Memory B cell (primary cell): ENCODE measurements at regions not wholly inside any gene's neighbourhood (a gene's known extent, or its start where the extent isn't known, plus 50 kb on each side); places are given as distances from the start of the nearest gene placed in this dataset.
"Not testable (repeated sequence)": the region's sequence is repeated elsewhere in the genome, so short reads cannot be mapped to it uniquely, and the experiment has no call there.

Experiments used
- ATAC-seq: fragments of 150-1000 bp; cut with Tn5 transposase; 2 replicates; pipeline ENCODE4 v1.10.0; 2021; ENCODE audit warnings: low read depth, mild to moderate bottlenecking, moderate library complexity
- DNase-seq, 2 donors: peaks; one replicate each; pipeline ENCODE4 v3.0.0; 2022; ENCODE audit warnings: low spot score in 2 of 2
- H3K27ac Mint-ChIP-seq: one replicate; pipeline ENCODE4 v1.8.0; 2022; ENCODE audit warnings: mild to moderate bottlenecking, moderate library complexity, mixed read lengths
- H3K27me3 Mint-ChIP-seq: one replicate; pipeline ENCODE4 v1.8.0; 2022; ENCODE audit warnings: mixed read lengths
- H3K36me3 Mint-ChIP-seq: one replicate; pipeline ENCODE4 v1.8.0; 2022; ENCODE audit warnings: mild to moderate bottlenecking, mixed read lengths
- H3K4me1 Mint-ChIP-seq: one replicate; pipeline ENCODE4 v1.8.0; 2022; ENCODE audit warnings: mixed read lengths
- H3K4me3 Mint-ChIP-seq: one replicate; pipeline ENCODE4 v1.8.0; 2022; ENCODE audit warnings: mild to moderate bottlenecking, moderate library complexity, mixed read lengths
- H3K9me3 Mint-ChIP-seq: one replicate; pipeline ENCODE4 v1.8.0; 2022; ENCODE audit warnings: mixed read lengths

GRCh38 chr5:164097749-164098148, 592.3 kb downstream of the MAT2B start:
- Mint-ChIP-seq H3K4me1 (no peaks in the 10 kb centered on the region), H3K36me3 (no peaks in the 10 kb centered on the region), H3K27me3 (no peaks in the 10 kb centered on the region), H3K27ac (no peak overlapping the region), H3K4me3 (no peak overlapping the region), H3K9me3 (no peaks in the 10 kb centered on the region)
- DNase-seq (no peak), ATAC-seq (no peak)

GRCh38 chr5:164098531-164098930, 593.1 kb downstream of the MAT2B start:
- H3K9me3 Mint-ChIP-seq, result no peaks in the 10 kb centered on the region
- no peak for ATAC-seq

GRCh38 chr5:164098979-164099378, 593.6 kb downstream of the MAT2B start:
- Mint-ChIP-seq H3K36me3 (no peaks in the 10 kb centered on the region), H3K27ac (no peak overlapping the region), H3K9me3 (no peaks in the 10 kb centered on the region), H3K4me3 (no peak overlapping the region), H3K27me3 (no peaks in the 10 kb centered on the region), H3K4me1 (no peaks in the 10 kb centered on the region)
- ATAC-seq, result no peak
- no peak for DNase-seq

More at GRCh38 chr5:164098531-164098930, 593.1 kb downstream of the MAT2B start:
- no peak overlapping the region for H3K4me3 Mint-ChIP-seq
- no peaks in the 10 kb centered on the region for H3K4me1 Mint-ChIP-seq
- no peak for DNase-seq
- H3K36me3 Mint-ChIP-seq, result no peaks in the 10 kb centered on the region
- H3K27ac Mint-ChIP-seq, result no peak overlapping the region
- H3K27me3 Mint-ChIP-seq, result no peaks in the 10 kb centered on the region

GRCh38 chr5:164115420-164115819, 610.0 kb downstream of the MAT2B start:
- DNase-seq (no peak), ATAC-seq (no peak)
- no peak overlapping the region for H3K27ac Mint-ChIP-seq
- peaks cover 2% of the 10 kb centered on the region for H3K9me3 Mint-ChIP-seq
- H3K27me3 Mint-ChIP-seq, result no peaks in the 10 kb centered on the region
- H3K36me3 Mint-ChIP-seq, result peaks cover 1% of the 10 kb centered on the region
- no peak overlapping the region for H3K4me3 Mint-ChIP-seq
- H3K4me1 Mint-ChIP-seq, result peaks cover 4% of the 10 kb centered on the region

- no peak overlapping the region for H3K27ac Mint-ChIP-seq
- no peaks in the 10 kb centered on the region for H3K9me3 Mint-ChIP-seq
- no peak for DNase-seq
- H3K4me3 Mint-ChIP-seq, result no peak overlapping the region
- no peaks in the 10 kb centered on the region for H3K36me3 Mint-ChIP-seq
- H3K27me3 Mint-ChIP-seq, result no peaks in the 10 kb centered on the region
- H3K4me1 Mint-ChIP-seq, result peaks cover 10% of the 10 kb centered on the region
- no peak for ATAC-seq
These were observed 614.5 kb downstream of the MAT2B start for GRCh38 chr5:164119806-164120447.

GRCh38 chr5:164127527-164127926, 622.1 kb downstream of the MAT2B start:
- Mint-ChIP-seq H3K9me3 (peaks cover 20% of the 10 kb centered on the region), H3K27me3 (peaks cover 4% of the 10 kb centered on the region), H3K36me3 (peaks cover 11% of the 10 kb centered on the region), H3K27ac (no peak overlapping the region), H3K4me1 (peaks cover 3% of the 10 kb centered on the region), H3K4me3 (no peak overlapping the region)
- DNase-seq (no peak), ATAC-seq (no peak)

- H3K9me3 Mint-ChIP-seq, result peaks cover 17% of the 10 kb centered on the region
- H3K4me3 Mint-ChIP-seq, result no peak overlapping the region
- ATAC-seq (no peak), DNase-seq (no peak)
- peaks cover 11% of the 10 kb centered on the region for H3K36me3 Mint-ChIP-seq
- peaks cover 4% of the 10 kb centered on the region for H3K27me3 Mint-ChIP-seq
- H3K27ac Mint-ChIP-seq, result no peak overlapping the region
- no peaks in the 10 kb centered on the region for H3K4me1 Mint-ChIP-seq
These were observed 626.9 kb downstream of the MAT2B start for GRCh38 chr5:164132358-164132757.

GRCh38 chr5:164137095-164137494, 631.7 kb downstream of the MAT2B start:
- Mint-ChIP-seq H3K4me3 (no peak overlapping the region), H3K4me1 (no peaks in the 10 kb centered on the region), H3K36me3 (no peaks in the 10 kb centered on the region), H3K27me3 (no peaks in the 10 kb centered on the region), H3K9me3 (no peaks in the 10 kb centered on the region), H3K27ac (no peak overlapping the region)
- DNase-seq (no peak), ATAC-seq (no peak)

GRCh38 chr5:164139423-164139822, 634.0 kb downstream of the MAT2B start:
- Mint-ChIP-seq H3K36me3 (no peaks in the 10 kb centered on the region), H3K4me3 (no peak overlapping the region), H3K9me3 (no peaks in the 10 kb centered on the region), H3K4me1 (no peaks in the 10 kb centered on the region), H3K27ac (no peak overlapping the region), H3K27me3 (no peaks in the 10 kb centered on the region)
- ATAC-seq (no peak), DNase-seq (no peak)

- DNase-seq (no peak), ATAC-seq (no peak)
- H3K27me3 Mint-ChIP-seq, result peaks cover 1% of the 10 kb centered on the region
- peaks cover 14% of the 10 kb centered on the region for H3K4me1 Mint-ChIP-seq
- no peak overlapping the region for H3K27ac Mint-ChIP-seq
- H3K9me3 Mint-ChIP-seq, result no peaks in the 10 kb centered on the region
- no peak overlapping the region for H3K4me3 Mint-ChIP-seq
- H3K36me3 Mint-ChIP-seq, result no peaks in the 10 kb centered on the region
These were observed 640.0 kb downstream of the MAT2B start for GRCh38 chr5:164145458-164145857.

- Mint-ChIP-seq H3K4me3 (no peak overlapping the region), H3K9me3 (no peaks in the 10 kb centered on the region), H3K27ac (no peak overlapping the region), H3K27me3 (peaks cover 1% of the 10 kb centered on the region), H3K4me1 (peaks cover 14% of the 10 kb centered on the region), H3K36me3 (no peaks in the 10 kb centered on the region)
- no peak for DNase-seq
- ATAC-seq, result no peak
These were observed 640.8 kb downstream of the MAT2B start for GRCh38 chr5:164146223-164146622.

GRCh38 chr5:164148292-164148691, 642.9 kb downstream of the MAT2B start:
- ATAC-seq (no peak), DNase-seq (no peak)
- H3K27ac Mint-ChIP-seq, result no peak overlapping the region
- H3K36me3 Mint-ChIP-seq, result no peaks in the 10 kb centered on the region
- H3K4me3 Mint-ChIP-seq, result no peak overlapping the region
- peaks cover 1% of the 10 kb centered on the region for H3K9me3 Mint-ChIP-seq
- peaks cover 14% of the 10 kb centered on the region for H3K4me1 Mint-ChIP-seq
- peaks cover 1% of the 10 kb centered on the region for H3K27me3 Mint-ChIP-seq

- ATAC-seq, H3K4me1 Mint-ChIP-seq, H3K27me3 Mint-ChIP-seq, H3K9me3 Mint-ChIP-seq, H3K27ac Mint-ChIP-seq, H3K36me3 Mint-ChIP-seq, H3K4me3 Mint-ChIP-seq, DNase-seq: not testable (repeated sequence)
These were observed 647.1 kb downstream of the MAT2B start for GRCh38 chr5:164152539-164152938.

GRCh38 chr5:164153469-164154172, 648.2 kb downstream of the MAT2B start:
- H3K9me3 Mint-ChIP-seq, result peaks cover 1% of the 10 kb centered on the region
- H3K27me3 Mint-ChIP-seq, result no peaks in the 10 kb centered on the region
- no peak overlapping the region for H3K4me3 Mint-ChIP-seq
- no peak overlapping the region for H3K27ac Mint-ChIP-seq
- DNase-seq (no peak), ATAC-seq (no peak)
- H3K36me3 Mint-ChIP-seq, result no peaks in the 10 kb centered on the region
- no peaks in the 10 kb centered on the region for H3K4me1 Mint-ChIP-seq

- Mint-ChIP-seq H3K36me3 (no peaks in the 10 kb centered on the region), H3K27ac (no peak overlapping the region), H3K4me3 (no peak overlapping the region), H3K27me3 (peaks cover 1% of the 10 kb centered on the region), H3K4me1 (peaks cover 3% of the 10 kb centered on the region), H3K9me3 (no peaks in the 10 kb centered on the region)
- ATAC-seq (no peak), DNase-seq (no peak)
These were observed 665.4 kb downstream of the MAT2B start for GRCh38 chr5:164170814-164171213.
